ENCODE measurements at regions not wholly inside any gene's neighbourhood (a gene's known extent, or its start where the extent isn't known, plus 50 kb on each side); places are given as distances from the start of the nearest gene placed in this dataset.

- DNase-seq, result no peak
- WGBS, result 31% methylated on average over 4 of the region's 4 CpGs
- H3K27me3 ChIP-seq (ENCODE audit: control insufficient read depth in 1 of 2, insufficient read depth in 1 of 2, low read length in 2 of 2), result peaks cover 17 to 55% of the 10 kb centered on the region in 2 experiments
Measured at GRCh38 chr22:22771696-22772377, 115.8 kb upstream of the IGLL5 start.

GRCh38 chr22:22772396-22772795 lies 115.2 kb upstream of the IGLL5 start:
- no peak overlapping the region for H3K18ac ChIP-seq (ENCODE audit: low read depth in 1 of 2, low read length in 2 of 2)
- H3K4me2 ChIP-seq (ENCODE audit: low read length, poor library complexity, severe bottlenecking), result no peak overlapping the region
- DNase-seq, result no peak
- H2AFZ ChIP-seq (ENCODE audit: low read depth, low read length), result no peak overlapping the region
- H3K9me3 ChIP-seq (ENCODE audit: control insufficient read depth, low read length), result peaks cover 4% of the 10 kb centered on the region
- no peak overlapping the region for H3K23ac ChIP-seq (ENCODE audit: low read length in 2 of 2)
- no peak overlapping the region for H4K8ac ChIP-seq (ENCODE audit: low read length)
- no peak overlapping the region for H3K4me3 ChIP-seq (ENCODE audit: insufficient read depth in 1 of 2, low read depth in 1 of 2, low read length in 2 of 2)
- no peaks in the 10 kb centered on the region for H3K36me3 ChIP-seq (ENCODE audit: control insufficient read depth in 1 of 2, insufficient read depth in 2 of 2, low read depth in 1 of 2, low read length in 2 of 2)
- H2BK5ac ChIP-seq (ENCODE audit: low read depth, low read length, poor library complexity, severe bottlenecking), result no peak overlapping the region
- no peak overlapping the region for H3K14ac ChIP-seq (ENCODE audit: low read length in 2 of 2)
- H3K4ac ChIP-seq (ENCODE audit: low read depth in 1 of 2, low read length in 2 of 2), result no peak overlapping the region
- H3K79me1 ChIP-seq (replicated peaks; ENCODE audit: low read length, poor library complexity, severe bottlenecking), result no peaks in the 10 kb centered on the region
- H2AK5ac ChIP-seq (ENCODE audit: low read length, severe bottlenecking), result no peak overlapping the region
- H3K9ac ChIP-seq (ENCODE audit: low read length), result no peak overlapping the region
- H3K4me1 ChIP-seq (ENCODE audit: control insufficient read depth, insufficient read depth, low read depth, low read length), result no peaks in the 10 kb centered on the region
- peaks cover 14 to 50% of the 10 kb centered on the region in 2 experiments for H3K27me3 ChIP-seq (ENCODE audit: control insufficient read depth in 1 of 2, insufficient read depth in 1 of 2, low read length in 2 of 2)
- H4K91ac ChIP-seq (ENCODE audit: low read length), result no peak overlapping the region
- 44% methylated on average over 8 of the region's 9 CpGs for WGBS
- no peak overlapping the region for H2BK15ac ChIP-seq (ENCODE audit: low read depth, poor library complexity, severe bottlenecking)
- H3K27ac ChIP-seq (ENCODE audit: low read length, poor library complexity, severe bottlenecking), result no peak overlapping the region
- no peak overlapping the region for H2BK120ac ChIP-seq (ENCODE audit: low read depth, low read length)
- H2BK12ac ChIP-seq (ENCODE audit: low read length in 2 of 2), result no peak overlapping the region

More at GRCh38 chr22:22771696-22772377, 115.8 kb upstream of the IGLL5 start:
- H4K91ac ChIP-seq (ENCODE audit: low read length), result no peak overlapping the region
- H3K18ac ChIP-seq (ENCODE audit: low read depth in 1 of 2, low read length in 2 of 2), result no peak overlapping the region
- H3K27ac ChIP-seq (ENCODE audit: low read length, poor library complexity, severe bottlenecking), result no peak overlapping the region
- no peaks in the 10 kb centered on the region for H3K4me1 ChIP-seq (ENCODE audit: control insufficient read depth, insufficient read depth, low read depth, low read length)
- H4K8ac ChIP-seq (ENCODE audit: low read length), result no peak overlapping the region
- H2AFZ ChIP-seq (ENCODE audit: low read depth, low read length), result no peak overlapping the region
- H3K9ac ChIP-seq (ENCODE audit: low read length), result no peak overlapping the region
- H2BK120ac ChIP-seq (ENCODE audit: low read depth, low read length), result no peak overlapping the region
- no peak overlapping the region for H3K4me3 ChIP-seq (ENCODE audit: insufficient read depth in 1 of 2, low read depth in 1 of 2, low read length in 2 of 2)
- H2BK5ac ChIP-seq (ENCODE audit: low read depth, low read length, poor library complexity, severe bottlenecking), result no peak overlapping the region
- no peak overlapping the region for H2BK12ac ChIP-seq (ENCODE audit: low read length in 2 of 2)
- H2BK15ac ChIP-seq (ENCODE audit: low read depth, poor library complexity, severe bottlenecking), result no peak overlapping the region
- no peak overlapping the region for H3K4ac ChIP-seq (ENCODE audit: low read depth in 1 of 2, low read length in 2 of 2)
- no peaks in the 10 kb centered on the region for H3K36me3 ChIP-seq (ENCODE audit: control insufficient read depth in 1 of 2, insufficient read depth in 2 of 2, low read depth in 1 of 2, low read length in 2 of 2)
- no peak overlapping the region for H3K4me2 ChIP-seq (ENCODE audit: low read length, poor library complexity, severe bottlenecking)
- H3K23ac ChIP-seq (ENCODE audit: low read length in 2 of 2), result no peak overlapping the region
- H3K14ac ChIP-seq (ENCODE audit: low read length in 2 of 2), result no peak overlapping the region
- H3K9me3 ChIP-seq (ENCODE audit: control insufficient read depth, low read length), result peaks cover 4% of the 10 kb centered on the region
- H3K79me1 ChIP-seq (replicated peaks; ENCODE audit: low read length, poor library complexity, severe bottlenecking), result no peaks in the 10 kb centered on the region
- H2AK5ac ChIP-seq (ENCODE audit: low read length, severe bottlenecking), result no peak overlapping the region

GRCh38 chr22:22772883-22773282 lies 114.7 kb upstream of the IGLL5 start:
- H3K27me3 ChIP-seq (ENCODE audit: control insufficient read depth in 1 of 2, insufficient read depth in 1 of 2, low read length in 2 of 2), result peaks cover 12 to 47% of the 10 kb centered on the region in 2 experiments
- no peak overlapping the region for H3K9ac ChIP-seq (ENCODE audit: low read length)
- H3K4me2 ChIP-seq (ENCODE audit: low read length, poor library complexity, severe bottlenecking), result no peak overlapping the region
- no peak overlapping the region for H2AK5ac ChIP-seq (ENCODE audit: low read length, severe bottlenecking)
- H2BK15ac ChIP-seq (ENCODE audit: low read depth, poor library complexity, severe bottlenecking), result no peak overlapping the region
- no peaks in the 10 kb centered on the region for H3K79me1 ChIP-seq (replicated peaks; ENCODE audit: low read length, poor library complexity, severe bottlenecking)
- H3K4me1 ChIP-seq (ENCODE audit: control insufficient read depth, insufficient read depth, low read depth, low read length), result no peaks in the 10 kb centered on the region
- H3K18ac ChIP-seq (ENCODE audit: low read depth in 1 of 2, low read length in 2 of 2), result no peak overlapping the region
- WGBS, result 69% methylated on average over 2 of the region's 2 CpGs
- H3K23ac ChIP-seq (ENCODE audit: low read length in 2 of 2), result no peak overlapping the region
- H4K8ac ChIP-seq (ENCODE audit: low read length), result no peak overlapping the region
- peaks cover 4% of the 10 kb centered on the region for H3K9me3 ChIP-seq (ENCODE audit: control insufficient read depth, low read length)
- no peak for DNase-seq
- H3K36me3 ChIP-seq (ENCODE audit: control insufficient read depth in 1 of 2, insufficient read depth in 2 of 2, low read depth in 1 of 2, low read length in 2 of 2), result no peaks in the 10 kb centered on the region
- H4K91ac ChIP-seq (ENCODE audit: low read length), result no peak overlapping the region
- H2BK120ac ChIP-seq (ENCODE audit: low read depth, low read length), result no peak overlapping the region
- no peak overlapping the region for H2BK12ac ChIP-seq (ENCODE audit: low read length in 2 of 2)
- no peak overlapping the region for H3K14ac ChIP-seq (ENCODE audit: low read length in 2 of 2)
- H2AFZ ChIP-seq (ENCODE audit: low read depth, low read length), result no peak overlapping the region
- H3K27ac ChIP-seq (ENCODE audit: low read length, poor library complexity, severe bottlenecking), result no peak overlapping the region
- H3K4ac ChIP-seq (ENCODE audit: low read depth in 1 of 2, low read length in 2 of 2), result no peak overlapping the region
- no peak overlapping the region for H2BK5ac ChIP-seq (ENCODE audit: low read depth, low read length, poor library complexity, severe bottlenecking)
- H3K4me3 ChIP-seq (ENCODE audit: insufficient read depth in 1 of 2, low read depth in 1 of 2, low read length in 2 of 2), result no peak overlapping the region

GRCh38 chr22:22773427-22773826 lies 114.2 kb upstream of the IGLL5 start:
- 46% methylated on average over 5 of the region's 5 CpGs for WGBS
- Histone ChIP-seq H2AK5ac (ENCODE audit: low read length, severe bottlenecking) (no peak overlapping the region), H3K4me2 (ENCODE audit: low read length, poor library complexity, severe bottlenecking) (no peak overlapping the region), H3K27me3 (ENCODE audit: control insufficient read depth in 1 of 2, insufficient read depth in 1 of 2, low read length in 2 of 2) (peaks cover 8 to 43% of the 10 kb centered on the region in 2 experiments), H3K27ac (ENCODE audit: low read length, poor library complexity, severe bottlenecking) (no peak overlapping the region), H3K18ac (ENCODE audit: low read depth in 1 of 2, low read length in 2 of 2) (no peak overlapping the region), H2BK5ac (ENCODE audit: low read depth, low read length, poor library complexity, severe bottlenecking) (no peak overlapping the region), H3K9ac (ENCODE audit: low read length) (no peak overlapping the region), H3K4me3 (ENCODE audit: insufficient read depth in 1 of 2, low read depth in 1 of 2, low read length in 2 of 2) (no peak overlapping the region), H4K8ac (ENCODE audit: low read length) (no peak overlapping the region), H4K91ac (ENCODE audit: low read length) (no peak overlapping the region), H2AFZ (ENCODE audit: low read depth, low read length) (no peak overlapping the region), H3K36me3 (ENCODE audit: control insufficient read depth in 1 of 2, insufficient read depth in 2 of 2, low read depth in 1 of 2, low read length in 2 of 2) (no peaks in the 10 kb centered on the region), H3K4me1 (ENCODE audit: control insufficient read depth, insufficient read depth, low read depth, low read length) (no peaks in the 10 kb centered on the region), H2BK12ac (ENCODE audit: low read length in 2 of 2) (no peak overlapping the region), H3K14ac (ENCODE audit: low read length in 2 of 2) (no peak overlapping the region), H3K9me3 (ENCODE audit: control insufficient read depth, low read length) (peaks cover 4% of the 10 kb centered on the region), H3K4ac (ENCODE audit: low read depth in 1 of 2, low read length in 2 of 2) (no peak overlapping the region), H2BK120ac (ENCODE audit: low read depth, low read length) (no peak overlapping the region), H2BK15ac (ENCODE audit: low read depth, poor library complexity, severe bottlenecking) (no peak overlapping the region), H3K79me1 (replicated peaks; ENCODE audit: low read length, poor library complexity, severe bottlenecking) (no peaks in the 10 kb centered on the region), H3K23ac (ENCODE audit: low read length in 2 of 2) (no peak overlapping the region)
- DNase-seq, result no peak

All from mesenchymal stem cell (in vitro differentiated cells and primary cell).